HEK293 (cell line): ENCODE measurements at regions not wholly inside any gene's neighbourhood (a gene's known extent, or its start where the extent isn't known, plus 50 kb on each side); places are given as distances from the start of the nearest gene placed in this dataset.
A peak's percentile ranks its signal among the peaks of the same experiment; 100 is the strongest.

ENCODE experiments used
- CTCF ChIA-PET: fragments of 350-600 bp; formaldehyde crosslinking; extraction: SDS; loops from one replicate; lab custom pipeline; 2021; ENCODE audit warnings: antibody characterized with exemption; lab: Yijun Ruan, JAX
- POLR2A ChIA-PET: fragments of 300-600 bp; formaldehyde crosslinking; extraction: SDS; loops from one replicate; lab custom pipeline; 2020; ENCODE audit warnings: antibody characterized with exemption, inconsistent platforms; lab: Yijun Ruan, JAX
- H3K27ac ChIP-seq: fragments of 200-500 bp; sonication (Bioruptor generic); 2 replicates; pipeline ENCODE4 v1.5.1; 2014; ENCODE audit warnings: low read depth, low read length, control low read depth, inconsistent platforms; ENCODE audit errors: extremely low read depth
- H3K36me3 ChIP-seq, 2 experiments: fragments of 200-500 bp in 1 of 2; sonication (Bioruptor generic) in 1 of 2; 1 replicate in 1 of 2; 2 replicates in 1 of 2; pipeline ENCODE4 v1.5.1; 2014 to 2017; ENCODE audit warnings: inconsistent platforms in 2 of 2, low read length in 2 of 2; ENCODE audit not compliant: control insufficient read depth in 2 of 2, insufficient read depth in 1 of 2
- H3K4me1 ChIP-seq: fragments of 200-500 bp; sonication (Bioruptor generic); 2 replicates; pipeline ENCODE4 v1.5.1; 2014; ENCODE audit warnings: mild to moderate bottlenecking, low read length, inconsistent platforms; ENCODE audit not compliant: control insufficient read depth, insufficient read depth
- H3K4me3 ChIP-seq: 2 replicates; pipeline ENCODE4 v1.5.1; 2011; ENCODE audit warnings: low read depth, mild to moderate bottlenecking, control low read depth, low read length, moderate library complexity
- H3K9me3 ChIP-seq: fragments of 200-500 bp; sonication (Bioruptor generic); 2 replicates; pipeline ENCODE4 v1.5.1; 2014; ENCODE audit warnings: low read depth, low read length, inconsistent platforms; ENCODE audit not compliant: control insufficient read depth, insufficient read depth
- FEZF1 ChIP-seq: fragments of 450-650 bp; formaldehyde crosslinking; IDR thresholded peaks from 2 replicates; pipeline ENCODE4 v1.5.1; 2016; ENCODE audit warnings: missing biosample characterization, missing genetic modification characterization
- GLIS1 ChIP-seq: fragments of 450-650 bp; formaldehyde crosslinking; IDR thresholded peaks from 2 replicates; pipeline ENCODE4 v1.5.1; 2016; ENCODE audit warnings: missing biosample characterization, missing genetic modification characterization
- HOXA7 ChIP-seq: sonication (generic); formaldehyde crosslinking; IDR thresholded peaks from 2 replicates; pipeline ENCODE4 v1.8.1; 2022; ENCODE audit warnings: missing genetic modification reagents, borderline replicate concordance
- OSR2 ChIP-seq: fragments of 450-650 bp; formaldehyde crosslinking; IDR thresholded peaks from 2 replicates; pipeline ENCODE4 v1.5.1; 2016; ENCODE audit warnings: missing biosample characterization, missing genetic modification characterization
- YY1 ChIP-seq: fragments of 450-650 bp; formaldehyde crosslinking; IDR thresholded peaks from 2 replicates; pipeline ENCODE4 v1.5.1; 2018; ENCODE audit warnings: missing biosample characterization, missing genetic modification characterization
- ZBTB17 ChIP-seq: fragments of 450-650 bp; formaldehyde crosslinking; IDR thresholded peaks from 2 replicates; pipeline ENCODE4 v1.5.1; 2016; ENCODE audit warnings: missing biosample characterization, missing genetic modification characterization
- ZNF366 ChIP-seq: fragments of 450-650 bp; formaldehyde crosslinking; conservative IDR thresholded peaks from 2 replicates; pipeline ENCODE4 v1.5.1; 2016; ENCODE audit warnings: missing biosample characterization, missing genetic modification characterization
- ZNF394 ChIP-seq: fragments of 450-650 bp; formaldehyde crosslinking; IDR thresholded peaks from 2 replicates; pipeline ENCODE4 v1.5.1; 2016; ENCODE audit warnings: missing biosample characterization, missing genetic modification characterization, mild to moderate bottlenecking, moderate library complexity, borderline replicate concordance
- TF ChIP-seq, protein P1 (sequence below): fragments of 450-650 bp; formaldehyde crosslinking; optimal IDR thresholded peaks from 2 replicates; pipeline ENCODE3; 2016; ENCODE audit warnings: missing biosample characterization, mild to moderate bottlenecking, missing genetic modification characterization
- TF ChIP-seq, protein P2 (sequence below): fragments of 450-650 bp; formaldehyde crosslinking; conservative IDR thresholded peaks from 2 replicates; pipeline ENCODE4 v1.5.1; 2016; ENCODE audit warnings: low read depth, missing biosample characterization, missing genetic modification characterization
- TF ChIP-seq, protein P3 (sequence below): fragments of 450-650 bp; formaldehyde crosslinking; IDR thresholded peaks from 2 replicates; pipeline ENCODE4 v1.5.1; 2017; ENCODE audit warnings: missing biosample characterization, missing genetic modification characterization
- TF ChIP-seq, protein P4 (sequence below): fragments of 450-650 bp; formaldehyde crosslinking; IDR thresholded peaks from 2 replicates; pipeline ENCODE4 v1.5.1; 2017; ENCODE audit warnings: missing biosample characterization, missing genetic modification characterization
- TF ChIP-seq, protein P5 (sequence below): fragments of 450-650 bp; formaldehyde crosslinking; IDR thresholded peaks from 2 replicates; pipeline ENCODE4 v1.5.1; 2017; ENCODE audit warnings: missing biosample characterization, missing genetic modification characterization
- TF ChIP-seq, protein P6 (sequence below): fragments of 450-650 bp; formaldehyde crosslinking; IDR thresholded peaks from 2 replicates; pipeline ENCODE4 v1.5.1; 2016; ENCODE audit warnings: missing biosample characterization, missing genetic modification characterization
- TF ChIP-seq, protein P7 (sequence below): fragments of 450-650 bp; formaldehyde crosslinking; IDR thresholded peaks from 2 replicates; pipeline ENCODE4 v1.5.1; 2017; ENCODE audit warnings: missing biosample characterization, mild to moderate bottlenecking, missing genetic modification characterization, moderate library complexity

DNA sequence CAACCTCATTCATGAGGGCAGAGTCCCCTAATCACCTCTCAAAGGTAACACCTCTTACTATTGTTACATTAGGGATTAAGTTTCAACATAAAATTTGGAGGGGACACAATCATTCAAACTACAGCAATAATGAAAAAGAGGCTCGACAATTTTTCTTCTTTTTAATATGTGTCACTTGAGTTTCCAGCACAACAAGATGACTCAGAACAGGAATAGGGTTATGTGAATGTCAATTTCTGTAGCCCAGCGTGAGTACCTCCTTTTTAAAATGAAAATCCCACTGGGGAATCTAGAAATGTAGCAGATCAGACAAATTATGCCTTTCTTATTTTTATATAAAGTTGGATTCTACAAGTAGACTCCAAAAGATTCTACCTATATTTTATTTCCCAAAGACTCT is 83.7 kb downstream of the ZNF330 start (continued):
- TF ChIP-seq, protein P1, sequence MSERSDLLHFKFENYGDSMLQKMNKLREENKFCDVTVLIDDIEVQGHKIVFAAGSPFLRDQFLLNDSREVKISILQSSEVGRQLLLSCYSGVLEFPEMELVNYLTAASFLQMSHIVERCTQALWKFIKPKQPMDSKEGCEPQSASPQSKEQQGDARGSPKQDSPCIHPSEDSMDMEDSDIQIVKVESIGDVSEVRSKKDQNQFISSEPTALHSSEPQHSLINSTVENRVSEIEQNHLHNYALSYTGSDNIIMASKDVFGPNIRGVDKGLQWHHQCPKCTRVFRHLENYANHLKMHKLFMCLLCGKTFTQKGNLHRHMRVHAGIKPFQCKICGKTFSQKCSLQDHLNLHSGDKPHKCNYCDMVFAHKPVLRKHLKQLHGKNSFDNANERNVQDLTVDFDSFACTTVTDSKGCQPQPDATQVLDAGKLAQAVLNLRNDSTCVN (tag by site-specific recombination): no peak
- no peak for TF ChIP-seq HOXA7 (CRISPR knock-in tag)

DNA sequence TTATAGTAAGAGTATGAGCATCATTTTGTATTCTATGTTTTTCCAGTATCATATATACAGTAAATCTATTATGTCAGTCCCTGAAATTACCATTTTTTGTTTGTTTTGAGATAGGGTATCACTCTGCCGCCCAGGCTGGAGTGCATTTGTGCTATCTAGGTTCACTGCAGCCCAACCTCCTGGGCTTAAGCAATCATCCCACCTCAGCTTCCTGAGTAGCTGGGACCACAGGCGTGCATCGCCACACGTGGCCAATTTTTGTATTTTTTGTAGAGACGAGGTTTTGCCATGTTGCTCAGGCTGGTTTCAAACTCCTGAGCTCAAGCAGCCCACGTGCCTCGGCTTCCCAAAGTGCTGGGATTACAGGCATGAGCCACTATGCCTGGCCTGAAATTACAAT is 85.6 kb downstream of the ZNF330 start:
- ChIA-PET POLR2A (no interaction called here), CTCF (interaction anchor here (0.6 to 1.9 kb wide), 9 partner anchors 9 to 1662 kb away, joined by 3 to 8 read pairs (median 4); no protein-coding TSS in a partner anchor)
- H3K4me3 ChIP-seq: no peak overlapping the region
- H3K4me1 ChIP-seq: no peaks in the 10 kb centered on the region
- H3K9me3 ChIP-seq: no peaks in the 10 kb centered on the region
- TF ChIP-seq, protein P2, sequence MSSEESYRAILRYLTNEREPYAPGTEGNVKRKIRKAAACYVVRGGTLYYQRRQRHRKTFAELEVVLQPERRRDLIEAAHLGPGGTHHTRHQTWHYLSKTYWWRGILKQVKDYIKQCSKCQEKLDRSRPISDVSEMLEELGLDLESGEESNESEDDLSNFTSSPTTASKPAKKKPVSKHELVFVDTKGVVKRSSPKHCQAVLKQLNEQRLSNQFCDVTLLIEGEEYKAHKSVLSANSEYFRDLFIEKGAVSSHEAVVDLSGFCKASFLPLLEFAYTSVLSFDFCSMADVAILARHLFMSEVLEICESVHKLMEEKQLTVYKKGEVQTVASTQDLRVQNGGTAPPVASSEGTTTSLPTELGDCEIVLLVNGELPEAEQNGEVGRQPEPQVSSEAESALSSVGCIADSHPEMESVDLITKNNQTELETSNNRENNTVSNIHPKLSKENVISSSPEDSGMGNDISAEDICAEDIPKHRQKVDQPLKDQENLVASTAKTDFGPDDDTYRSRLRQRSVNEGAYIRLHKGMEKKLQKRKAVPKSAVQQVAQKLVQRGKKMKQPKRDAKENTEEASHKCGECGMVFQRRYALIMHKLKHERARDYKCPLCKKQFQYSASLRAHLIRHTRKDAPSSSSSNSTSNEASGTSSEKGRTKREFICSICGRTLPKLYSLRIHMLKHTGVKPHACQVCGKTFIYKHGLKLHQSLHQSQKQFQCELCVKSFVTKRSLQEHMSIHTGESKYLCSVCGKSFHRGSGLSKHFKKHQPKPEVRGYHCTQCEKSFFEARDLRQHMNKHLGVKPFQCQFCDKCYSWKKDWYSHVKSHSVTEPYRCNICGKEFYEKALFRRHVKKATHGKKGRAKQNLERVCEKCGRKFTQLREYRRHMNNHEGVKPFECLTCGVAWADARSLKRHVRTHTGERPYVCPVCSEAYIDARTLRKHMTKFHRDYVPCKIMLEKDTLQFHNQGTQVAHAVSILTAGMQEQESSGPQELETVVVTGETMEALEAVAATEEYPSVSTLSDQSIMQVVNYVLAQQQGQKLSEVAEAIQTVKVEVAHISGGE (tag by site-specific recombination): no peak
- TF ChIP-seq ZNF366 (tag by site-specific recombination): no peak
- TF ChIP-seq, protein P3, sequence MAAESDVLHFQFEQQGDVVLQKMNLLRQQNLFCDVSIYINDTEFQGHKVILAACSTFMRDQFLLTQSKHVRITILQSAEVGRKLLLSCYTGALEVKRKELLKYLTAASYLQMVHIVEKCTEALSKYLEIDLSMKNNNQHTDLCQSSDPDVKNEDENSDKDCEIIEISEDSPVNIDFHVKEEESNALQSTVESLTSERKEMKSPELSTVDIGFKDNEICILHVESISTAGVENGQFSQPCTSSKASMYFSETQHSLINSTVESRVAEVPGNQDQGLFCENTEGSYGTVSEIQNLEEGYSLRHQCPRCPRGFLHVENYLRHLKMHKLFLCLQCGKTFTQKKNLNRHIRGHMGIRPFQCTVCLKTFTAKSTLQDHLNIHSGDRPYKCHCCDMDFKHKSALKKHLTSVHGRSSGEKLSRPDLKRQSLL (tag by site-specific recombination): no peak
- 0 out of 2 replicates have a peak, but pooled peaks have one; percentile 13 for TF ChIP-seq GLIS1 (tag by site-specific recombination)
- TF ChIP-seq, protein P4, sequence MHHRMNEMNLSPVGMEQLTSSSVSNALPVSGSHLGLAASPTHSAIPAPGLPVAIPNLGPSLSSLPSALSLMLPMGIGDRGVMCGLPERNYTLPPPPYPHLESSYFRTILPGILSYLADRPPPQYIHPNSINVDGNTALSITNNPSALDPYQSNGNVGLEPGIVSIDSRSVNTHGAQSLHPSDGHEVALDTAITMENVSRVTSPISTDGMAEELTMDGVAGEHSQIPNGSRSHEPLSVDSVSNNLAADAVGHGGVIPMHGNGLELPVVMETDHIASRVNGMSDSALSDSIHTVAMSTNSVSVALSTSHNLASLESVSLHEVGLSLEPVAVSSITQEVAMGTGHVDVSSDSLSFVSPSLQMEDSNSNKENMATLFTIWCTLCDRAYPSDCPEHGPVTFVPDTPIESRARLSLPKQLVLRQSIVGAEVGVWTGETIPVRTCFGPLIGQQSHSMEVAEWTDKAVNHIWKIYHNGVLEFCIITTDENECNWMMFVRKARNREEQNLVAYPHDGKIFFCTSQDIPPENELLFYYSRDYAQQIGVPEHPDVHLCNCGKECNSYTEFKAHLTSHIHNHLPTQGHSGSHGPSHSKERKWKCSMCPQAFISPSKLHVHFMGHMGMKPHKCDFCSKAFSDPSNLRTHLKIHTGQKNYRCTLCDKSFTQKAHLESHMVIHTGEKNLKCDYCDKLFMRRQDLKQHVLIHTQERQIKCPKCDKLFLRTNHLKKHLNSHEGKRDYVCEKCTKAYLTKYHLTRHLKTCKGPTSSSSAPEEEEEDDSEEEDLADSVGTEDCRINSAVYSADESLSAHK: no peak
- TF ChIP-seq, protein P5, sequence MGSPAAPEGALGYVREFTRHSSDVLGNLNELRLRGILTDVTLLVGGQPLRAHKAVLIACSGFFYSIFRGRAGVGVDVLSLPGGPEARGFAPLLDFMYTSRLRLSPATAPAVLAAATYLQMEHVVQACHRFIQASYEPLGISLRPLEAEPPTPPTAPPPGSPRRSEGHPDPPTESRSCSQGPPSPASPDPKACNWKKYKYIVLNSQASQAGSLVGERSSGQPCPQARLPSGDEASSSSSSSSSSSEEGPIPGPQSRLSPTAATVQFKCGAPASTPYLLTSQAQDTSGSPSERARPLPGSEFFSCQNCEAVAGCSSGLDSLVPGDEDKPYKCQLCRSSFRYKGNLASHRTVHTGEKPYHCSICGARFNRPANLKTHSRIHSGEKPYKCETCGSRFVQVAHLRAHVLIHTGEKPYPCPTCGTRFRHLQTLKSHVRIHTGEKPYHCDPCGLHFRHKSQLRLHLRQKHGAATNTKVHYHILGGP: peak; percentile 86
- TF ChIP-seq, protein P6, sequence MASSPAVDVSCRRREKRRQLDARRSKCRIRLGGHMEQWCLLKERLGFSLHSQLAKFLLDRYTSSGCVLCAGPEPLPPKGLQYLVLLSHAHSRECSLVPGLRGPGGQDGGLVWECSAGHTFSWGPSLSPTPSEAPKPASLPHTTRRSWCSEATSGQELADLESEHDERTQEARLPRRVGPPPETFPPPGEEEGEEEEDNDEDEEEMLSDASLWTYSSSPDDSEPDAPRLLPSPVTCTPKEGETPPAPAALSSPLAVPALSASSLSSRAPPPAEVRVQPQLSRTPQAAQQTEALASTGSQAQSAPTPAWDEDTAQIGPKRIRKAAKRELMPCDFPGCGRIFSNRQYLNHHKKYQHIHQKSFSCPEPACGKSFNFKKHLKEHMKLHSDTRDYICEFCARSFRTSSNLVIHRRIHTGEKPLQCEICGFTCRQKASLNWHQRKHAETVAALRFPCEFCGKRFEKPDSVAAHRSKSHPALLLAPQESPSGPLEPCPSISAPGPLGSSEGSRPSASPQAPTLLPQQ: peak; percentile 48; the same call in 1 of the 2 replicates
- peak; percentile 34; the same call in 1 of the 2 replicates for TF ChIP-seq ZNF394 (tag by site-specific recombination)
- TF ChIP-seq OSR2: peak; percentile 83
- TF ChIP-seq ZBTB17: 0 out of 2 replicates have a peak, but pooled peaks have one; percentile 15
- TF ChIP-seq FEZF1 (tag by site-specific recombination): peak; percentile 43; the same call in 1 of the 2 replicates
- TF ChIP-seq, protein P7, sequence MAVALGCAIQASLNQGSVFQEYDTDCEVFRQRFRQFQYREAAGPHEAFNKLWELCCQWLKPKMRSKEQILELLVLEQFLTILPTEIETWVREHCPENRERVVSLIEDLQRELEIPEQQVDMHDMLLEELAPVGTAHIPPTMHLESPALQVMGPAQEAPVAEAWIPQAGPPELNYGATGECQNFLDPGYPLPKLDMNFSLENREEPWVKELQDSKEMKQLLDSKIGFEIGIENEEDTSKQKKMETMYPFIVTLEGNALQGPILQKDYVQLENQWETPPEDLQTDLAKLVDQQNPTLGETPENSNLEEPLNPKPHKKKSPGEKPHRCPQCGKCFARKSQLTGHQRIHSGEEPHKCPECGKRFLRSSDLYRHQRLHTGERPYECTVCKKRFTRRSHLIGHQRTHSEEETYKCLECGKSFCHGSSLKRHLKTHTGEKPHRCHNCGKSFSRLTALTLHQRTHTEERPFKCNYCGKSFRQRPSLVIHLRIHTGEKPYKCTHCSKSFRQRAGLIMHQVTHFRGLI (tag by site-specific recombination): peak; percentile 92
- TF ChIP-seq YY1 (tag by site-specific recombination): no peak
- no peaks in the 10 kb centered on the region for H3K36me3 ChIP-seq
- H3K27ac ChIP-seq: no peak overlapping the region
